Smooth muscle cell (in vitro differentiated cells): ENCODE measurements at regions not wholly inside any gene's neighbourhood (a gene's known extent, or its start where the extent isn't known, plus 50 kb on each side); places are given as distances from the start of the nearest gene placed in this dataset.

Source experiments
- DNase-seq: peaks from one replicate; lab custom pipeline; 2025; ENCODE audit not compliant: unreplicated experiment; lab: John Stamatoyannopoulos, UW
- H2AFZ ChIP-seq: fragments of 200-600 bp; sonication (generic); 2 replicates; pipeline ENCODE4 v1.6.0; 2016; ENCODE audit warnings: antibody characterized with exemption, low read depth, mild to moderate bottlenecking
- H3F3A ChIP-seq: fragments of 200-600 bp; sonication (generic); 2 replicates; pipeline ENCODE4 v1.6.0; 2017; ENCODE audit warnings: antibody characterized with exemption, low read depth
- H3K27ac ChIP-seq: fragments of 200-600 bp; sonication (generic); 2 replicates; pipeline ENCODE4 v1.5.1; 2016; ENCODE audit warnings: low read depth, mild to moderate bottlenecking
- H3K27me3 ChIP-seq: fragments of 200-600 bp; sonication (generic); 2 replicates; pipeline ENCODE4 v1.6.1; 2016; ENCODE audit warnings: low read depth, mild to moderate bottlenecking
- H3K36me3 ChIP-seq: fragments of 200-600 bp; sonication (generic); 2 replicates; pipeline ENCODE4 v1.5.1; 2016; ENCODE audit warnings: low read depth
- H3K4me1 ChIP-seq: fragments of 200-600 bp; sonication (generic); 2 replicates; pipeline ENCODE4 v1.5.1; 2016; ENCODE audit warnings: low read depth
- H3K4me2 ChIP-seq: fragments of 200-600 bp; sonication (generic); 2 replicates; pipeline ENCODE4 v1.6.0; 2016; ENCODE audit warnings: mild to moderate bottlenecking
- H3K4me3 ChIP-seq: fragments of 200-600 bp; sonication (generic); 2 replicates; pipeline ENCODE4 v1.5.1; 2016; ENCODE audit warnings: mild to moderate bottlenecking
- H3K79me2 ChIP-seq: fragments of 200-600 bp; sonication (generic); 2 replicates; pipeline ENCODE4 v1.6.0; 2016; ENCODE audit warnings: low read depth, mild to moderate bottlenecking
- H3K9ac ChIP-seq: fragments of 200-600 bp; sonication (generic); 2 replicates; pipeline ENCODE4 v1.6.0; 2016; ENCODE audit warnings: low read depth
- H3K9me3 ChIP-seq: fragments of 200-600 bp; sonication (generic); replicated peaks from 2 replicates; pipeline ENCODE4 v1.5.1; 2016; ENCODE audit warnings: low read depth
- H4K20me1 ChIP-seq: fragments of 200-600 bp; sonication (generic); 2 replicates; pipeline ENCODE4 v1.6.0; 2016; ENCODE audit warnings: low read depth
- CTCF ChIP-seq: fragments of 200-600 bp; sonication (generic); IDR thresholded peaks from 2 replicates; pipeline ENCODE4 v1.5.1; 2017; ENCODE audit warnings: borderline replicate concordance, mild to moderate bottlenecking, antibody characterized with exemption; ENCODE audit not compliant: insufficient read depth, poor library complexity, severe bottlenecking
- WGBS: methylation state at CpG from one replicate; pipeline ENCODE4 v1.1.7; 2016; ENCODE audit warnings: low lambda C conversion rate; 5-methylcytosine and 5-hydroxymethylcytosine counted together

DNA sequence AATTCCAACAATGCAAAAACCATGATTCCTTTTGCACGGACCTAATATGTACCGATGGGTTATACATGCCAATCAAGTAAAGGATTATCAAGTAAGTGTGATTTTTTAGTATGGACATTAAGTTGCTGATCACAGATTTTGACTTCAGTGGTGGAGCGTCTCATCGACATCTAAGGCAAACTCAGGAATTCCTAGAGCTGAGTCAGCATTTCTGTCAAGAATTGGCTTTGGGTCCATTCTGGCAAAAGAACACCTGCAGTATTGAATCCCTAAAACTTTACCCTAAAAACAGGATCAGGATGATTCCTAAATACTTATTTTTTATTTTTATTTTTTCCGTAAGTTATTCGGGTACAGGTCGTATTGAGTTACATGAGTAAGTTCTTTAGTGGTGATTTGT, 83.6 kb downstream of the HPGD start:
- Histone ChIP-seq H3K27ac (no peak overlapping the region), H3K4me1 (no peaks in the 10 kb centered on the region), H3K79me2 (no peaks in the 10 kb centered on the region), H4K20me1 (no peaks in the 10 kb centered on the region), H3K36me3 (no peaks in the 10 kb centered on the region), H3K9me3 (no peaks in the 10 kb centered on the region), H3K27me3 (no peaks in the 10 kb centered on the region), H3F3A (peaks cover 18% of the 10 kb centered on the region), H3K4me2 (no peak overlapping the region), H3K9ac (no peak overlapping the region), H2AFZ (no peak overlapping the region), H3K4me3 (no peak overlapping the region)
- 98% methylated on average over 7 of the region's 7 CpGs for WGBS
- TF ChIP-seq CTCF: no peak
- DNase-seq: no peak

DNA sequence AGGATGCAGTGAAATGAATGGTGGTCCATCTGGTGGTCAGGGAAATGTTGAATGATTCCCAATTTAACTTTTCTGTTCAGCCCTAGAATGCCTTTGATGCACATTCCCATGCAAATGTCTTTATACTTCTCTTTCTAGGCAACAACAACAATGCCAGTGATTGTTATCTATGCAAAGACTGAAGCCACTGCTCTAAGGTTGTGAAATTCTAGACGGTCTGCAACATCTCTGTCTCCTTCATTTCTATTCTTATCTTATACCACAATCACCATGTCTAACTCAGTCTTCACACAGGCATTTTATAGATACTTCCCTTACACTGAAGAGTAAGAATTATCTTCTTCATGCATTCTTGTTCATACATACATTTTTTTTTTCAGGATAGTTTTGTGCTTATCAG, 84.5 kb downstream of the HPGD start:
- 5% methylated on average over 1 of the region's 1 CpG for WGBS
- no peak for DNase-seq

DNA sequence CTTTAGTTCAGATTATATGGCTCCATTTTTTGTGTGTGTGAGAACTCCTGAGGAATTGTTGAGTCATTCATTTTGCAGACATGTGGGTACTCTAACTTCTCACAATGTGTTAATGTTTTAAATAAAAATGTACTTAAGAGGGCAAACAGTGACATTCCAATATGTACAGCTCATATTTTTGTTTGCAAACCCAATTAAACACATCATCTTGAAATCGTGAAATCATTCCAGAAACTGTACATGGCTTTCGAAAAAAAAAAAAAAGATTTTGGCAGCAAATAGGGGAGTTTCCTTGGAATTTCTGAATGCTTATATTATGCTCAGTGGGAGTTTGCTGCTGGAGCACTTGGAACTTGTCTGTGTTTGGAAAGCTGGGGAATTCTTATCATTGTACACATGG, 85.0 kb downstream of the HPGD start:
- H4K20me1 ChIP-seq: no peaks in the 10 kb centered on the region
- DNase-seq: no peak
- no peak for TF ChIP-seq CTCF
- peak overlapping the region; percentile 76 for H3K27ac ChIP-seq
- no peak overlapping the region for H3K9ac ChIP-seq
- H3K9me3 ChIP-seq: no peaks in the 10 kb centered on the region
- H3K36me3 ChIP-seq: no peaks in the 10 kb centered on the region
- no peak overlapping the region for H2AFZ ChIP-seq
- H3K79me2 ChIP-seq: no peaks in the 10 kb centered on the region
- H3K4me2 ChIP-seq: peak overlapping the region; percentile 72
- H3F3A ChIP-seq: peaks cover 18% of the 10 kb centered on the region
- 20% methylated on average over 2 of the region's 2 CpGs for WGBS
- H3K4me1 ChIP-seq: no peaks in the 10 kb centered on the region
- no peaks in the 10 kb centered on the region for H3K27me3 ChIP-seq
- no peak overlapping the region for H3K4me3 ChIP-seq

More for the DNA sequence above, 84.5 kb downstream of the HPGD start:
- Histone ChIP-seq H3K27me3 (no peaks in the 10 kb centered on the region), H3K9ac (no peak overlapping the region), H3K4me1 (no peaks in the 10 kb centered on the region), H3K4me2 (peak overlapping the region; percentile 72), H3K36me3 (no peaks in the 10 kb centered on the region), H4K20me1 (no peaks in the 10 kb centered on the region), H3K79me2 (no peaks in the 10 kb centered on the region), H2AFZ (no peak overlapping the region), H3K27ac (peak overlapping the region; percentile 76), H3K4me3 (no peak overlapping the region), H3F3A (peaks cover 18% of the 10 kb centered on the region), H3K9me3 (no peaks in the 10 kb centered on the region)
- no peak for TF ChIP-seq CTCF

DNA sequence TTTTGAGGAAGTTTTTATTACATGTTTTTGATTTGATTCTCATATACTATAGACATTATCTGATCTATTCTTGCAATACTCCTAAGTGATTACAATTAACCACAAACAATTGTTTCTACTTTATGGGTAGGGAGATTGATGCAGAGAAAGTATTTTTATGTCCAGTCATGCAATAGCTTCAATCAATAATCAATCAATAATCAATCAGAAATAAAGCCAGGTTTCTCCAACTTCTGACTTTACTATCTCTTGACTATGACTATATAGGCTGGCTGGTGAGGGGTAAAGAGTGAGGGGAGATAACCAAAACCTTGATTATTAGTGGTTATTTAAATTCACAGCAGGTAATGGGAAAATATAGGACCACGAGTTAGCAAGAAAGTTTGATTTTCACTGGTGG, 85.9 kb downstream of the HPGD start:
- no peak overlapping the region for H3K4me2 ChIP-seq
- TF ChIP-seq CTCF: no peak
- DNase-seq: no peak
- 97% methylated on average over 1 of the region's 1 CpG for WGBS
- H3K27ac ChIP-seq: peak overlapping the region; percentile 76
- no peaks in the 10 kb centered on the region for H4K20me1 ChIP-seq
- H3K9ac ChIP-seq: no peak overlapping the region
- H3K27me3 ChIP-seq: no peaks in the 10 kb centered on the region
- H3K79me2 ChIP-seq: no peaks in the 10 kb centered on the region
- H3K4me1 ChIP-seq: no peaks in the 10 kb centered on the region
- H3K9me3 ChIP-seq: no peaks in the 10 kb centered on the region
- H3F3A ChIP-seq: peaks cover 18% of the 10 kb centered on the region
- H3K4me3 ChIP-seq: no peak overlapping the region
- no peak overlapping the region for H2AFZ ChIP-seq
- H3K36me3 ChIP-seq: no peaks in the 10 kb centered on the region
